GM19023 (cell line): ENCODE measurements at regions not wholly inside any gene's neighbourhood (a gene's known extent, or its start where the extent isn't known, plus 50 kb on each side); places are given as distances from the start of the nearest gene placed in this dataset.
"Not testable (repeated sequence)": the region's sequence is repeated elsewhere in the genome, so short reads cannot be mapped to it uniquely, and the experiment has no call there.

Experiments used
- ATAC-seq: cut with Tn5 transposase; IDR thresholded peaks from one replicate; pipeline ENCODE4 v1.9.1; 2021; ENCODE audit warnings: mild to moderate bottlenecking, moderate library complexity; ENCODE audit not compliant: unreplicated experiment

- peak; percentile 93 for ATAC-seq
Measured at GRCh38 chr2:111463956-111464355, 343.2 kb downstream of the BCL2L11 start.

- ATAC-seq = not testable (repeated sequence)
Measured at GRCh38 chr2:111464367-111464766, 343.7 kb downstream of the BCL2L11 start.

GRCh38 chr2:111465521-111465920, 344.8 kb downstream of the BCL2L11 start:
- not testable (repeated sequence) for ATAC-seq

- ATAC-seq = not testable (repeated sequence)
Measured at GRCh38 chr2:111466744-111467143, 346.0 kb downstream of the BCL2L11 start.

- not testable (repeated sequence) for ATAC-seq
Measured at GRCh38 chr2:111470924-111471323, 350.2 kb downstream of the BCL2L11 start.

- not testable (repeated sequence) for ATAC-seq
Measured at GRCh38 chr2:111471791-111472530, 351.2 kb downstream of the BCL2L11 start.

- ATAC-seq = not testable (repeated sequence)
Measured at GRCh38 chr2:111472844-111473403, 352.2 kb downstream of the BCL2L11 start.

- ATAC-seq = not testable (repeated sequence)
Measured at GRCh38 chr2:111473522-111473921, 352.8 kb downstream of the BCL2L11 start.

- ATAC-seq = not testable (repeated sequence)
Measured at GRCh38 chr2:111474198-111474705, 353.5 kb downstream of the BCL2L11 start.

GRCh38 chr2:111478335-111478734, 357.6 kb downstream of the BCL2L11 start:
- ATAC-seq = not testable (repeated sequence)

- ATAC-seq = peak; percentile 53
Measured at GRCh38 chr2:111478871-111479318, 358.2 kb downstream of the BCL2L11 start.

GRCh38 chr2:111480016-111480625, 359.4 kb downstream of the BCL2L11 start:
- ATAC-seq = not testable (repeated sequence)

- ATAC-seq = not testable (repeated sequence)
Measured at GRCh38 chr2:111480633-111481032, 359.9 kb downstream of the BCL2L11 start.

- not testable (repeated sequence) for ATAC-seq
Measured at GRCh38 chr2:111481219-111481618, 360.5 kb downstream of the BCL2L11 start.

- ATAC-seq = peak; percentile 81
Measured at GRCh38 chr2:111482987-111483679, 362.4 kb downstream of the BCL2L11 start.

- not testable (repeated sequence) for ATAC-seq
Measured at GRCh38 chr2:111484097-111484496, 363.4 kb downstream of the BCL2L11 start.

- ATAC-seq = not testable (repeated sequence)
Measured at GRCh38 chr2:111485895-111486294, 365.2 kb downstream of the BCL2L11 start.

GRCh38 chr2:111488451-111488850, 367.7 kb downstream of the BCL2L11 start:
- ATAC-seq = not testable (repeated sequence)

- not testable (repeated sequence) for ATAC-seq
Measured at GRCh38 chr2:111489460-111489859, 368.7 kb downstream of the BCL2L11 start.

- ATAC-seq = not testable (repeated sequence)
Measured at GRCh38 chr2:111491181-111491580, 370.5 kb downstream of the BCL2L11 start.

- ATAC-seq = not testable (repeated sequence)
Measured at GRCh38 chr2:111491614-111492013, 370.9 kb downstream of the BCL2L11 start.
